ENCODE measurements at regions not wholly inside any gene's neighbourhood (a gene's known extent, or its start where the extent isn't known, plus 50 kb on each side); places are given as distances from the start of the nearest gene placed in this dataset.

Small RNA genes in the stretch of these regions (small RNA-seq; reads per million reads assigned to genes)
- 0 reads per million in 4 donors for gene RF00015

Measured in gastroesophageal sphincter (tissue), 4 donors.